ENCODE measurements at regions not wholly inside any gene's neighbourhood (a gene's known extent, or its start where the extent isn't known, plus 50 kb on each side); places are given as distances from the start of the nearest gene placed in this dataset.

GRCh38 chr14:32027255-32027939 is 49.7 kb upstream of the ARHGAP5 start:
- no peak for DNase-seq
